ENCODE measurements at regions not wholly inside any gene's neighbourhood (a gene's known extent, or its start where the extent isn't known, plus 50 kb on each side); places are given as distances from the start of the nearest gene placed in this dataset.

DNA sequence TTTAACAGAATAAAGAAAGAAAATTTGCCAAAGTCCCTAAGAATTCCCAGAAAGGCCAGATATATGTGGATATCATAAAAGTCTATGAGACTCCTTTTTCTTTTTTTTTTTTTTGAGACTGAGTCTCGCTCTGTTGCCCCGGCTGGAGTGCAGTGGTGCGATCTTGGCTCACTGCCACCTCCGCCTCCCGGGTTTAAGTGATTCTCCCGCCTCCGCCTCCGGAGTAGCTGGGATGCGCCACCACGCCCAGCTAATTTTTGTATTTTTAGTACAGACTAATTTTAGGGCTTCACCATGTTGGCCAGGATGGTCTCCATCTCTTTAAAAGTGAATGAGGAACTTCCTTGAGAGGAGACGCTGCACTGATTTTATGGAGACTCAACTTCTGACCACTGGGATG, 335.2 kb downstream of the FBXO15 start:
- WGBS: 91% methylated on average over 11 of the region's 11 CpGs

More for the DNA sequence above, 335.2 kb downstream of the FBXO15 start:
- TF ChIP-seq JUND (IDR thresholded peaks at IDR 0.05): no peak
- no peak for TF ChIP-seq NR2F2 (IDR thresholded peaks at IDR 0.05)
- TF ChIP-seq, protein P1, sequence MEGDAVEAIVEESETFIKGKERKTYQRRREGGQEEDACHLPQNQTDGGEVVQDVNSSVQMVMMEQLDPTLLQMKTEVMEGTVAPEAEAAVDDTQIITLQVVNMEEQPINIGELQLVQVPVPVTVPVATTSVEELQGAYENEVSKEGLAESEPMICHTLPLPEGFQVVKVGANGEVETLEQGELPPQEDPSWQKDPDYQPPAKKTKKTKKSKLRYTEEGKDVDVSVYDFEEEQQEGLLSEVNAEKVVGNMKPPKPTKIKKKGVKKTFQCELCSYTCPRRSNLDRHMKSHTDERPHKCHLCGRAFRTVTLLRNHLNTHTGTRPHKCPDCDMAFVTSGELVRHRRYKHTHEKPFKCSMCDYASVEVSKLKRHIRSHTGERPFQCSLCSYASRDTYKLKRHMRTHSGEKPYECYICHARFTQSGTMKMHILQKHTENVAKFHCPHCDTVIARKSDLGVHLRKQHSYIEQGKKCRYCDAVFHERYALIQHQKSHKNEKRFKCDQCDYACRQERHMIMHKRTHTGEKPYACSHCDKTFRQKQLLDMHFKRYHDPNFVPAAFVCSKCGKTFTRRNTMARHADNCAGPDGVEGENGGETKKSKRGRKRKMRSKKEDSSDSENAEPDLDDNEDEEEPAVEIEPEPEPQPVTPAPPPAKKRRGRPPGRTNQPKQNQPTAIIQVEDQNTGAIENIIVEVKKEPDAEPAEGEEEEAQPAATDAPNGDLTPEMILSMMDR (IDR thresholded peaks at IDR 0.05; ENCODE audit: low read depth, low read length, missing input control): no peak
- no peak for TF ChIP-seq EGR1 (IDR thresholded peaks at IDR 0.05; ENCODE audit: low read depth in 2 of 2)
- TF ChIP-seq YY1 (IDR thresholded peaks at IDR 0.05): no peak
- no peak for TF ChIP-seq MAX (IDR thresholded peaks at IDR 0.05)
- no peak for TF ChIP-seq REST (IDR thresholded peaks at IDR 0.05)
- TF ChIP-seq FOXA2 (IDR thresholded peaks at IDR 0.05): no peak
- TF ChIP-seq RAD21 (IDR thresholded peaks at IDR 0.05): no peak
- TF ChIP-seq RXRA (IDR thresholded peaks at IDR 0.05): no peak
- no peak for TF ChIP-seq FOXA1 (IDR thresholded peaks at IDR 0.05)
- TF ChIP-seq SP1 (IDR thresholded peaks at IDR 0.05): no peak
- no peak for TF ChIP-seq HNF4G (IDR thresholded peaks at IDR 0.05)
- TF ChIP-seq TAF1 (conservative IDR thresholded peaks at IDR 0.05): no peak
- no peak for TF ChIP-seq HNF4A (conservative IDR thresholded peaks at IDR 0.05)
- TF ChIP-seq, protein P2, sequence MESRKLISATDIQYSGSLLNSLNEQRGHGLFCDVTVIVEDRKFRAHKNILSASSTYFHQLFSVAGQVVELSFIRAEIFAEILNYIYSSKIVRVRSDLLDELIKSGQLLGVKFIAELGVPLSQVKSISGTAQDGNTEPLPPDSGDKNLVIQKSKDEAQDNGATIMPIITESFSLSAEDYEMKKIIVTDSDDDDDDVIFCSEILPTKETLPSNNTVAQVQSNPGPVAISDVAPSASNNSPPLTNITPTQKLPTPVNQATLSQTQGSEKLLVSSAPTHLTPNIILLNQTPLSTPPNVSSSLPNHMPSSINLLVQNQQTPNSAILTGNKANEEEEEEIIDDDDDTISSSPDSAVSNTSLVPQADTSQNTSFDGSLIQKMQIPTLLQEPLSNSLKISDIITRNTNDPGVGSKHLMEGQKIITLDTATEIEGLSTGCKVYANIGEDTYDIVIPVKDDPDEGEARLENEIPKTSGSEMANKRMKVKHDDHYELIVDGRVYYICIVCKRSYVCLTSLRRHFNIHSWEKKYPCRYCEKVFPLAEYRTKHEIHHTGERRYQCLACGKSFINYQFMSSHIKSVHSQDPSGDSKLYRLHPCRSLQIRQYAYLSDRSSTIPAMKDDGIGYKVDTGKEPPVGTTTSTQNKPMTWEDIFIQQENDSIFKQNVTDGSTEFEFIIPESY (IDR thresholded peaks at IDR 0.05): no peak
- TF ChIP-seq, protein P3, sequence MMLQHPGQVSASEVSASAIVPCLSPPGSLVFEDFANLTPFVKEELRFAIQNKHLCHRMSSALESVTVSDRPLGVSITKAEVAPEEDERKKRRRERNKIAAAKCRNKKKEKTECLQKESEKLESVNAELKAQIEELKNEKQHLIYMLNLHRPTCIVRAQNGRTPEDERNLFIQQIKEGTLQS (IDR thresholded peaks at IDR 0.05): no peak
- H3K27ac ChIP-seq (ENCODE audit: low read depth in 1 of 2, low read length in 2 of 2): no peak overlapping the region
- no peak overlapping the region for H3K9ac ChIP-seq (ENCODE audit: low read depth in 1 of 2, low read length in 2 of 2)
- no peak overlapping the region for H3K4me3 ChIP-seq (ENCODE audit: low read depth in 1 of 3, low read length in 3 of 3)
- H3K9me3 ChIP-seq (ENCODE audit: control insufficient read depth in 4 of 4, low read length in 3 of 4): peaks cover 0 to 5% (median 0%) of the 10 kb centered on the region in 4 donors
- H3K4me1 ChIP-seq (ENCODE audit: control insufficient read depth in 4 of 4, insufficient read depth in 4 of 4, low read length in 3 of 4): no peaks in the 10 kb centered on the region
- no peaks in the 10 kb centered on the region for H3K36me3 ChIP-seq (ENCODE audit: control insufficient read depth in 4 of 4, insufficient read depth in 3 of 4, low read depth in 1 of 4, low read length in 3 of 4)
- no peak for DNase-seq (ENCODE audit: low spot score)
- no peaks in the 10 kb centered on the region for H3K27me3 ChIP-seq (ENCODE audit: control insufficient read depth in 4 of 4, insufficient read depth in 4 of 4, low read length in 3 of 4)

Measured in liver (tissue), 8 donors.